ENCODE measurements at regions not wholly inside any gene's neighbourhood (a gene's known extent, or its start where the extent isn't known, plus 50 kb on each side); places are given as distances from the start of the nearest gene placed in this dataset.
A peak's percentile ranks its signal among the peaks of the same experiment; 100 is the strongest.
"Not testable (repeated sequence)": the region's sequence is repeated elsewhere in the genome, so short reads cannot be mapped to it uniquely, and the experiment has no call there.

GRCh38 chr3:163533381-163533780 lies 1544.9 kb downstream of the SI start:
- DNase-seq, result no peak

- DNase-seq, result no peak
Observed at GRCh38 chr3:163523375-163523774, 1554.9 kb downstream of the SI start.

GRCh38 chr3:163521261-163521660 lies 1557.0 kb downstream of the SI start:
- no peak for DNase-seq

- no peak for DNase-seq
Observed at GRCh38 chr3:163518065-163518464, 1560.2 kb downstream of the SI start.

- DNase-seq, result no peak
Observed at GRCh38 chr3:163513149-163513657, 1565.1 kb downstream of the SI start.

GRCh38 chr3:163508206-163508605 lies 1570.1 kb downstream of the SI start:
- DNase-seq, result no peak

GRCh38 chr3:163504974-163505373 lies 1573.3 kb downstream of the SI start:
- no peak for DNase-seq

- not testable (repeated sequence) for DNase-seq
Observed at GRCh38 chr3:163499736-163500219, 1578.5 kb downstream of the SI start.

GRCh38 chr3:163498842-163499735 lies 1579.2 kb downstream of the SI start:
- not testable (repeated sequence) for DNase-seq

- no peak for DNase-seq
Observed at GRCh38 chr3:163491714-163492113, 1586.6 kb downstream of the SI start.

- DNase-seq, result peak; percentile 33
Observed at GRCh38 chr3:163490119-163490518, 1588.2 kb downstream of the SI start.

GRCh38 chr3:163482695-163483094 lies 1595.6 kb downstream of the SI start:
- DNase-seq, result no peak

- DNase-seq, result no peak
Observed at GRCh38 chr3:163481738-163482137, 1596.6 kb downstream of the SI start.

GRCh38 chr3:163476179-163476578 lies 1602.1 kb downstream of the SI start:
- no peak for DNase-seq

GRCh38 chr3:163474766-163475165 lies 1603.5 kb downstream of the SI start:
- no peak for DNase-seq

- no peak for DNase-seq
Observed at GRCh38 chr3:163468531-163469335, 1609.6 kb downstream of the SI start.

- no peak for DNase-seq
Observed at GRCh38 chr3:163462446-163462845, 1615.8 kb downstream of the SI start.

GRCh38 chr3:163450698-163451097 lies 1627.6 kb downstream of the SI start:
- DNase-seq, result no peak

GRCh38 chr3:163438760-163439159 lies 1639.5 kb downstream of the SI start:
- no peak for DNase-seq

GRCh38 chr3:163422671-163423070 lies 1655.6 kb downstream of the SI start:
- DNase-seq, result no peak

- DNase-seq, result no peak
Observed at GRCh38 chr3:163391407-163392181, 1686.7 kb downstream of the SI start.

GRCh38 chr3:163384383-163384782 lies 1693.9 kb downstream of the SI start:
- no peak for DNase-seq
